ENCODE measurements at regions not wholly inside any gene's neighbourhood (a gene's known extent, or its start where the extent isn't known, plus 50 kb on each side); places are given as distances from the start of the nearest gene placed in this dataset.

GRCh38 chr15:46111730-46112129, 476.9 kb downstream of the SQOR start:
- TF ChIP-seq HBP1 (CRISPR knock-in tag; IDR thresholded peaks at IDR 0.05; ENCODE audit: low read depth) (no peak), CTCF (CRISPR knock-in tag; IDR thresholded peaks at IDR 0.05) (no peak), TEAD2 (CRISPR knock-in tag; IDR thresholded peaks at IDR 0.05) (no peak), ZNF530 (CRISPR knock-in tag; IDR thresholded peaks at IDR 0.05; ENCODE audit: low read depth) (no peak), KDM1A (CRISPR knock-in tag; IDR thresholded peaks at IDR 0.05) (no peak), SIN3A (IDR thresholded peaks at IDR 0.05; ENCODE audit: borderline replicate concordance, low read depth, low read length) (no peak), ZNF670 (CRISPR knock-in tag; IDR thresholded peaks at IDR 0.05; ENCODE audit: borderline replicate concordance) (no peak), NONO (IDR thresholded peaks at IDR 0.05) (no peak), NONO (CRISPR knock-in tag; conservative IDR thresholded peaks at IDR 0.05) (no peak), BCL3 (CRISPR knock-in tag; IDR thresholded peaks at IDR 0.05) (no peak), ELK4 (CRISPR knock-in tag; IDR thresholded peaks at IDR 0.05; ENCODE audit: borderline replicate concordance) (no peak), CHD2 (IDR thresholded peaks at IDR 0.05; ENCODE audit: low read depth, low read length) (no peak), TFAP4 (IDR thresholded peaks at IDR 0.05; ENCODE audit: borderline replicate concordance, low read depth) (no peak)
